ENCODE measurements at regions not wholly inside any gene's neighbourhood (a gene's known extent, or its start where the extent isn't known, plus 50 kb on each side); places are given as distances from the start of the nearest gene placed in this dataset.

DNA sequence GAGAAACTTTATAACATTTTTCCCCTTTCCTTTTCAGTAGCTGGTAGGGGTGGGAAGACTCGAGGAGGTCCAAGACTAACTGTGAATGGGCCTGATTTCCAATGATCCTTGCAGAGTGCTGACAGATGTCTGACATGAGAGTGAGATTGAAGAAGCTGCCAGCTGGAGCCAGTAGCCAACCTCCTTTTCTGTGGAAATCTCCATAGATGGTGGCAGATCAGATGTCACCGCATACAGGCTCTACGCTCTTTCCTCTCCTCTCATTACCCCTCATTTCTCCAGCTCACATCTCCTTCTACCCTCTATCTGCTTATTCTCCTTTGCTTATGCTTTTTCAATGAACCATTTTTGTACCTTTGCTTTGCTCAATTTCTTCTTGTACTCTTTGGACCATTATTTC lies 395.2 kb upstream of the TNC start:
- intact Hi-C loops (cut with micrococcal nuclease) = no loop called here
- Mint-ChIP-seq H3K36me3 (ENCODE audit: low read depth) (no peaks in the 10 kb centered on the region), H3K4me3 (ENCODE audit: low read depth) (no peak overlapping the region), H3K27ac (no peak overlapping the region), H3K27me3 (ENCODE audit: low read depth) (no peaks in the 10 kb centered on the region), H3K9me3 (no peaks in the 10 kb centered on the region), H3K4me1 (ENCODE audit: low read depth) (no peaks in the 10 kb centered on the region)
- DNase-seq (ENCODE audit: low spot score) = no peak

DNA sequence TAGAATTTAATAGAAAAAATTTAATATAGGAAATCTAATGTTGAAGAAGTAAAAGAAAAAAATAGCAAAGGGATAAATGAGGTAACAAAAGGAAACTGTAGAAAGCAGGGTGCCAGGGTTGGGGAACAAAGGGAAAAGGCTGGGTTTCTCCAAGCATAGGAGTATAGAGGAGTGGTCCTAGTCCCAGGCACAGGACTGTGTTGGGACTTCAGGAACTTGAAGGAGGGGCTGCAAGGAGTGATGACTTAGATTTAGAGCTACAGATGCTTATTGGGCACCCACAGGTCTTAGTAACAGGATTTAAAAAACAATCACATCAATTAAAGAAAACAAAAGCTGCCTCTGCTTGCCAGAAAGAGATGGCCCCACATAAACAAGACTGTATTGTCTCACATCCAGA lies 396.5 kb upstream of the TNC start:
- Mint-ChIP-seq H3K4me1 (ENCODE audit: low read depth) (no peaks in the 10 kb centered on the region), H3K4me3 (ENCODE audit: low read depth) (no peak overlapping the region), H3K36me3 (ENCODE audit: low read depth) (no peaks in the 10 kb centered on the region), H3K27ac (no peak overlapping the region), H3K9me3 (no peaks in the 10 kb centered on the region), H3K27me3 (ENCODE audit: low read depth) (no peaks in the 10 kb centered on the region)
- no peak for DNase-seq (ENCODE audit: low spot score)
- intact Hi-C loops (cut with micrococcal nuclease) = no loop called here

GRCh38 chr9:115517335-115518075 lies 399.5 kb upstream of the TNC start:
- Mint-ChIP-seq H3K27ac (no peak overlapping the region), H3K4me3 (ENCODE audit: low read depth) (no peak overlapping the region), H3K27me3 (ENCODE audit: low read depth) (no peaks in the 10 kb centered on the region), H3K4me1 (ENCODE audit: low read depth) (no peaks in the 10 kb centered on the region), H3K36me3 (ENCODE audit: low read depth) (no peaks in the 10 kb centered on the region), H3K9me3 (no peaks in the 10 kb centered on the region)
- no peak for DNase-seq (ENCODE audit: low spot score)
- intact Hi-C loops (cut with micrococcal nuclease) = no loop called here

DNA sequence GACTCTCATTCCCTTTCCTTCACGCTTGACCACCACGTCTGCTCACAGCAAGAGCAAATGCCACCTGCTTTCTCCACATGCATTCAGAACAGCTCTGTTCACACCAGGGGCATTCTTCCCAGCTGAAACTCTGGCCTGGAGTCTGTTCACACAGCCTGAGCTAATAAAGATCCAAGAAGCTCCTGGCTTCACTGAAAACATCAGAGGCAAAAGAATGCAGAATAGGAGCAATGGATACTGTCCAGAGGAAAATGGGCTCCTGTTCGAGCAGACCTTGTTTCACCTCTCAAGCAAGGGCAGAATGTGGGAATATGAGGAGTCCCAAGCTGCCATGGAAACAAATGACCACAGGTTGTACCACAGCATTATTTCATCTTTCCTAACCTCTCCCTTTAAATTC lies 402.7 kb upstream of the TNC start:
- no peak for DNase-seq (ENCODE audit: low spot score)
- Mint-ChIP-seq H3K4me3 (ENCODE audit: low read depth) (no peak overlapping the region), H3K27ac (no peak overlapping the region), H3K9me3 (no peaks in the 10 kb centered on the region), H3K4me1 (ENCODE audit: low read depth) (no peaks in the 10 kb centered on the region), H3K36me3 (ENCODE audit: low read depth) (no peaks in the 10 kb centered on the region), H3K27me3 (ENCODE audit: low read depth) (no peaks in the 10 kb centered on the region)
- intact Hi-C loops (cut with micrococcal nuclease) = loop anchor here (5.0 to 10.0 kb wide), 2 partner anchors 838 to 1116 kb away; partner anchors contain the start of gene TEX48

- H3K36me3 Mint-ChIP-seq (ENCODE audit: low read depth) = no peaks in the 10 kb centered on the region
- no peak overlapping the region for H3K4me3 Mint-ChIP-seq (ENCODE audit: low read depth)
- no peak for DNase-seq (ENCODE audit: low spot score)
- H3K4me1 Mint-ChIP-seq (ENCODE audit: low read depth) = no peaks in the 10 kb centered on the region
- no peak overlapping the region for H3K27ac Mint-ChIP-seq
- H3K9me3 Mint-ChIP-seq = no peaks in the 10 kb centered on the region
- no peaks in the 10 kb centered on the region for H3K27me3 Mint-ChIP-seq (ENCODE audit: low read depth)
- intact Hi-C loops (cut with micrococcal nuclease) = loop anchor here (5.0 to 10.0 kb wide), 2 partner anchors 841 to 1118 kb away; partner anchors contain the start of gene TEX48
Measured at GRCh38 chr9:115522912-115523311, 405.0 kb upstream of the TNC start.

- H3K4me3 Mint-ChIP-seq (ENCODE audit: low read depth) = no peak overlapping the region
Measured at GRCh38 chr9:115524453-115525059, 406.6 kb upstream of the TNC start.

DNA sequence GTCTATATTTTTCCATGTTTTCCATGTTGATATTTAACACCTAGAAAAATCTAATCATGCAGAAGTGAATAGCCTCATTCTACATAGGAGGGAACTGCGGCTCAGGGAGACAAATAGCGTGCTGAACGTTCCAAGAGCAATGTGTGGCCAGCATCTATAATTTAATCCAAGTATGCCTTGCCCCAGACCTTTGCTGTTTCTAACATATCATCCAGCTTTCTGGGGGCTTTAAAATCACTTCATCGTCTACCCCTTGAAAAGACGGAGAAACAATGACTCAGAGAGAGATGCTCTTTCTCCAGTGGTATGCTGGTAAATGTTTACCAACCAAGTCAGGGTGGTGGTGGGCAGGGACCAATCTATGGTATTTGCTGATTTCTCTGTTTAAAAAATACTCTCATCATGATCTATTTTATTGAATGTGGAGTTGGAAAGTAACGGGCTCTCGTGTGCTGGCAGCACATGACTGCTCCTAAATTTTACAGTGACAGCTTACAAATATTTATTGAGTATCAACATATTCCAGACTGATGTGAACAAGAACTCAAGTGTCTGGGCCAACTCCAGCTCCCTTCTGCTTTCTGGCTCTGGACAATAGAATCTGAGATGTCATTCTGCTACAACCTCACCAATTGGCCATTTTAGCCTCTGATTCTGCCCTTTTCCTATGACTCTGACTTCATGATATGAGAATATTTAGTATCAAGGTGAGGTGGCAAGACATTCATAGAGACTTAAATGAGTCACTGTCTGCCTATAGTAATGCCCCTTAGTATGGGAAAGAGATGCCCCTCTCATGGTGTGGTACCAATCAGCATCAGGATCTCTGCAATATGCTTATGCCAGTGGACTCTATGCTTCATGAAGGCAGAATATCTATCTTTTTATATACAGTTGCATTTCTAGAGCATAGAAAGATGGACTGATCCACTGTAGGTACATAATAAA lies 407.4 kb upstream of the TNC start:
- no peak overlapping the region for H3K27ac Mint-ChIP-seq
- H3K4me3 Mint-ChIP-seq (ENCODE audit: low read depth) = no peak overlapping the region
- intact Hi-C loops (cut with micrococcal nuclease) = loop anchor here (2.0 to 10.0 kb wide), 2 partner anchors 863 to 1121 kb away; no protein-coding TSS in a partner anchor
- no peak for DNase-seq (ENCODE audit: low spot score)
- H3K27me3 Mint-ChIP-seq (ENCODE audit: low read depth) = no peaks in the 10 kb centered on the region
- no peaks in the 10 kb centered on the region for H3K4me1 Mint-ChIP-seq (ENCODE audit: low read depth)
- no peaks in the 10 kb centered on the region for H3K36me3 Mint-ChIP-seq (ENCODE audit: low read depth)
- H3K9me3 Mint-ChIP-seq = no peaks in the 10 kb centered on the region

More at GRCh38 chr9:115524453-115525059, 406.6 kb upstream of the TNC start:
- Mint-ChIP-seq H3K9me3 (no peaks in the 10 kb centered on the region), H3K4me1 (ENCODE audit: low read depth) (no peaks in the 10 kb centered on the region), H3K27me3 (ENCODE audit: low read depth) (no peaks in the 10 kb centered on the region), H3K27ac (no peak overlapping the region), H3K36me3 (ENCODE audit: low read depth) (no peaks in the 10 kb centered on the region)
- DNase-seq (ENCODE audit: low spot score) = no peak
- intact Hi-C loops (cut with micrococcal nuclease) = loop anchor here (2.0 to 10.0 kb wide), 3 partner anchors 842 to 1120 kb away; partner anchors contain the start of gene TEX48

GRCh38 chr9:115531410-115532125 lies 413.6 kb upstream of the TNC start:
- DNase-seq (ENCODE audit: low spot score) = no peak
- Mint-ChIP-seq H3K27me3 (ENCODE audit: low read depth) (no peaks in the 10 kb centered on the region), H3K9me3 (no peaks in the 10 kb centered on the region), H3K4me3 (ENCODE audit: low read depth) (no peak overlapping the region), H3K36me3 (ENCODE audit: low read depth) (no peaks in the 10 kb centered on the region), H3K27ac (no peak overlapping the region), H3K4me1 (ENCODE audit: low read depth) (no peaks in the 10 kb centered on the region)
- intact Hi-C loops (cut with micrococcal nuclease) = no loop called here

GRCh38 chr9:115533511-115533910 lies 415.6 kb upstream of the TNC start:
- DNase-seq (ENCODE audit: low spot score) = no peak
- intact Hi-C loops (cut with micrococcal nuclease) = no loop called here
- Mint-ChIP-seq H3K36me3 (ENCODE audit: low read depth) (no peaks in the 10 kb centered on the region), H3K4me3 (ENCODE audit: low read depth) (no peak overlapping the region), H3K4me1 (ENCODE audit: low read depth) (no peaks in the 10 kb centered on the region), H3K27me3 (ENCODE audit: low read depth) (peaks cover 3% of the 10 kb centered on the region), H3K27ac (no peak overlapping the region), H3K9me3 (no peaks in the 10 kb centered on the region)

GRCh38 chr9:115540091-115540490 lies 422.1 kb upstream of the TNC start:
- Mint-ChIP-seq H3K27ac (no peak overlapping the region), H3K9me3 (no peaks in the 10 kb centered on the region), H3K4me3 (ENCODE audit: low read depth) (no peak overlapping the region), H3K36me3 (ENCODE audit: low read depth) (no peaks in the 10 kb centered on the region), H3K4me1 (ENCODE audit: low read depth) (no peaks in the 10 kb centered on the region), H3K27me3 (ENCODE audit: low read depth) (peaks cover 7% of the 10 kb centered on the region)
- no peak for DNase-seq (ENCODE audit: low spot score)
- intact Hi-C loops (cut with micrococcal nuclease) = no loop called here

- H3K36me3 Mint-ChIP-seq (ENCODE audit: low read depth) = no peaks in the 10 kb centered on the region
- peaks cover 4% of the 10 kb centered on the region for H3K27me3 Mint-ChIP-seq (ENCODE audit: low read depth)
- H3K4me3 Mint-ChIP-seq (ENCODE audit: low read depth) = no peak overlapping the region
- intact Hi-C loops (cut with micrococcal nuclease) = no loop called here
- H3K9me3 Mint-ChIP-seq = no peaks in the 10 kb centered on the region
- no peak for DNase-seq (ENCODE audit: low spot score)
- no peak overlapping the region for H3K27ac Mint-ChIP-seq
- no peaks in the 10 kb centered on the region for H3K4me1 Mint-ChIP-seq (ENCODE audit: low read depth)
Measured at GRCh38 chr9:115543511-115543910, 425.6 kb upstream of the TNC start.

DNA sequence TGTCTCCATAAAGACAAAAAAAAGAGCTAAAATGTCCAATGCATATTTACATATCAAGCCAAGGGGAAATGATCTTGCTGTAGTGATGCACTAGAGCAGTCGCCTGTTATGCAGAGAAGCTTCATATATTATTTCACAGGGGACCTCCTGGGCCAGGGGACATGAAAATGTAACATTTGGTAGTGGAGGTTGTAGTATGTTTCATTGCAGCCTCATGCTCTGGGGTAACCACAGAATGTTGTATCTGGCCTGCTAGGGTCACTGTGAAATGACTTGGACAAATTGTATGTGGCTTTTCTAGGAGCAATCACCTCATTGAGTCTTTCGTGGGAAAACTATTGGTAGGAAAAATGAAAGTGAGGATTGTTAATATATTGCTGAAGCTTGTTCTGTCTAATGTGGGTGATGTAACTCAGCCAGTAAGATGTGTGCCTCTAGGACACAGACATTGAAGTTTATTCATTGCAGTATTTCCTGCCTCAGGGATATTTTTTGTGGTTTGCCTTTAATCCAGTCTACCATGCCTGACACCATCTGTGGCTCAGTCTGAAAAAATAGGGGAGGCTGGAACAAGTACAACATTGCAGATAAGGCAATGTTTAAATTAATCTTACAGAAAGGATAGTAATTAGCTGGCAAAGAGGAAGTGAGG lies 430.8 kb upstream of the TNC start:
- no peaks in the 10 kb centered on the region for H3K36me3 Mint-ChIP-seq (ENCODE audit: low read depth)
- no peak overlapping the region for H3K4me3 Mint-ChIP-seq (ENCODE audit: low read depth)
- intact Hi-C loops (cut with micrococcal nuclease) = no loop called here
- H3K27ac Mint-ChIP-seq = no peak overlapping the region
- H3K4me1 Mint-ChIP-seq (ENCODE audit: low read depth) = no peaks in the 10 kb centered on the region
- H3K9me3 Mint-ChIP-seq = no peaks in the 10 kb centered on the region
- no peaks in the 10 kb centered on the region for H3K27me3 Mint-ChIP-seq (ENCODE audit: low read depth)
- no peak for DNase-seq (ENCODE audit: low spot score)

Data from activated T-helper 2 cell treated with anti-CD3 and anti-CD28 coated beads, Interferon-gamma antibody, Interleukin-2, Interleukin-4, amounts not matched to agents 10 μg/mL and 5 μg/mL and 100 μg/mL, durations not matched to agents 14 hours and 24 hours and 36 hours (primary cell).